ENCODE measurements at regions not wholly inside any gene's neighbourhood (a gene's known extent, or its start where the extent isn't known, plus 50 kb on each side); places are given as distances from the start of the nearest gene placed in this dataset.

DNA sequence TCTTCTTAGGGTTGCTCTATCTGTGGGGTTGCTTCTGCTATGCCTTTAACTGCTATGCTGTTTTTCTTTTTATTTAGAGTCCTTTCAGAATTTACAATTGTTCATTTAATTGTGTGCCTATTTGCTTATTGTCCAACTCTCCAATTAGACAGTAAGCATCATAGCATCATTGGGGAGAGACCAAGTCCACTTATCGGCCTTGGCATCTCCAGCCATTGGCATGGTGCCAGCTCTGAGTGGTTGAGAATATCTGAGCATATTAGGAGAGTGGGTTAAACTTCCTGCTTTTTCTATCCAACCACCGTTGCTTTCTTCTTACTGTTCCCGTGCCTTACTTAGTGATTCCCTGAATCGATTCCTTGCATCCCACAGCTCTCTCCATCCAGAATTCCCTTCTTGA is 535.0 kb downstream of the AJAP1 start:
- H3K4me2 ChIP-seq (ENCODE audit: insufficient read depth, low read length) = no peak overlapping the region
- H3K36me3 ChIP-seq (ENCODE audit: insufficient read depth, low read length) = no peaks in the 10 kb centered on the region
- H3K27ac ChIP-seq (ENCODE audit: low read depth, low read length) = no peak overlapping the region
- H4K20me1 ChIP-seq (ENCODE audit: insufficient read depth, low read length) = no peaks in the 10 kb centered on the region
- H2AFZ ChIP-seq (ENCODE audit: low read length) = no peak overlapping the region
- H3K27me3 ChIP-seq (ENCODE audit: insufficient read depth, low read length) = no peaks in the 10 kb centered on the region
- H3K9me3 ChIP-seq (ENCODE audit: low read depth, low read length) = peaks cover 4% of the 10 kb centered on the region
- no peaks in the 10 kb centered on the region for H3K79me2 ChIP-seq (ENCODE audit: insufficient read depth, low read length)
- TF ChIP-seq, protein P1, sequence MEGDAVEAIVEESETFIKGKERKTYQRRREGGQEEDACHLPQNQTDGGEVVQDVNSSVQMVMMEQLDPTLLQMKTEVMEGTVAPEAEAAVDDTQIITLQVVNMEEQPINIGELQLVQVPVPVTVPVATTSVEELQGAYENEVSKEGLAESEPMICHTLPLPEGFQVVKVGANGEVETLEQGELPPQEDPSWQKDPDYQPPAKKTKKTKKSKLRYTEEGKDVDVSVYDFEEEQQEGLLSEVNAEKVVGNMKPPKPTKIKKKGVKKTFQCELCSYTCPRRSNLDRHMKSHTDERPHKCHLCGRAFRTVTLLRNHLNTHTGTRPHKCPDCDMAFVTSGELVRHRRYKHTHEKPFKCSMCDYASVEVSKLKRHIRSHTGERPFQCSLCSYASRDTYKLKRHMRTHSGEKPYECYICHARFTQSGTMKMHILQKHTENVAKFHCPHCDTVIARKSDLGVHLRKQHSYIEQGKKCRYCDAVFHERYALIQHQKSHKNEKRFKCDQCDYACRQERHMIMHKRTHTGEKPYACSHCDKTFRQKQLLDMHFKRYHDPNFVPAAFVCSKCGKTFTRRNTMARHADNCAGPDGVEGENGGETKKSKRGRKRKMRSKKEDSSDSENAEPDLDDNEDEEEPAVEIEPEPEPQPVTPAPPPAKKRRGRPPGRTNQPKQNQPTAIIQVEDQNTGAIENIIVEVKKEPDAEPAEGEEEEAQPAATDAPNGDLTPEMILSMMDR (IDR thresholded peaks at IDR 0.05; ENCODE audit: extremely low read depth, low read depth, low read length) = no peak
- no peak overlapping the region for H3K4me3 ChIP-seq (ENCODE audit: insufficient read depth, low read length)
- H3K4me1 ChIP-seq (ENCODE audit: insufficient read depth, low read length) = no peaks in the 10 kb centered on the region
- no peak for DNase-seq (ENCODE audit: insufficient read length, low spot score, missing footprints)

DNA sequence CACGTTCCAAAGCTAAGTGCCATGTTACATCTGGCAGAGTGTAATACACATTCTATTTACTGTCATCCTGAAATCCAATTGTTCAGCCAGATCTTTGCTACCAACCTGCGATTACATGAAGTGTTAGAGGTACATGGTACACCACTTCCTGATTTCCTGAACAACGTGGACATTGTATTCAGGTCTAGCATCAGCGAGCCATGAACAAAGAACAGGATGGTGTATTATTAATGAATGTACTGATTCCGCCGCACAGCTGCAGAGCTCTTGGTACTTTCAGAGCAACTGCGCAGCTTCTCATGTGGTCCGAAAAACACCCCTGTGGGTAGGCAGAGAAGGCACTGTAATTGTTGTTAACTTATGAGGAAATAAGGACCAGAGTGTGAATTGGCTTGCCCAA is 511.4 kb downstream of the AJAP1 start:
- Histone ChIP-seq H3K4me3 (ENCODE audit: insufficient read depth, low read length) (no peak overlapping the region), H3K4me1 (ENCODE audit: insufficient read depth, low read length) (no peaks in the 10 kb centered on the region), H3K4me2 (ENCODE audit: insufficient read depth, low read length) (no peak overlapping the region), H3K79me2 (ENCODE audit: insufficient read depth, low read length) (no peaks in the 10 kb centered on the region), H3K9me3 (ENCODE audit: low read depth, low read length) (no peaks in the 10 kb centered on the region), H2AFZ (ENCODE audit: low read length) (no peak overlapping the region), H4K20me1 (ENCODE audit: insufficient read depth, low read length) (no peaks in the 10 kb centered on the region), H3K36me3 (ENCODE audit: insufficient read depth, low read length) (no peaks in the 10 kb centered on the region), H3K27me3 (ENCODE audit: insufficient read depth, low read length) (no peaks in the 10 kb centered on the region), H3K27ac (ENCODE audit: low read depth, low read length) (no peak overlapping the region)
- no peak for DNase-seq (ENCODE audit: insufficient read length, low spot score, missing footprints)
- TF ChIP-seq, protein P1 (IDR thresholded peaks at IDR 0.05; ENCODE audit: extremely low read depth, low read depth, low read length) = no peak

DNA sequence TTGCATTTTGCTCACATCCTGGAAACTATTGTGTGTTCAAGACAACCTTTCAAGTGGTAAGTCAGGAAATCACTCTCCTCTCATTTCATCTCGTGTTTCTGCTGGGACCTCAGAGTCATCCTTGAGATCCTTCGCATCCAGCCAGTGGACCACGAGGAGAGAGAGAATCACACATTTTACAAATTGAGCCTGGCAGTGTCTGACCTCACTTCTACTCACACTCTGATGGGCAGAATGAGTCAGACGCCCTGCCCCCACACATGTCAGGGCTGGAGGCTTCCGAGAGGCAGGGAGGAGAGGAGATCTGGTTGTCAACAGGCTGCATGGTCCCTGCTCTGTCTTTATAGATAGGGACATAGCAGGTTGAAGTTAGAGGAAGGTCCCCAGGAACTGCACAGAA is 509.7 kb downstream of the AJAP1 start:
- TF ChIP-seq, protein P1 (IDR thresholded peaks at IDR 0.05; ENCODE audit: extremely low read depth, low read depth, low read length) = no peak
- Histone ChIP-seq H2AFZ (ENCODE audit: low read length) (no peak overlapping the region), H3K79me2 (ENCODE audit: insufficient read depth, low read length) (no peaks in the 10 kb centered on the region)

DNA sequence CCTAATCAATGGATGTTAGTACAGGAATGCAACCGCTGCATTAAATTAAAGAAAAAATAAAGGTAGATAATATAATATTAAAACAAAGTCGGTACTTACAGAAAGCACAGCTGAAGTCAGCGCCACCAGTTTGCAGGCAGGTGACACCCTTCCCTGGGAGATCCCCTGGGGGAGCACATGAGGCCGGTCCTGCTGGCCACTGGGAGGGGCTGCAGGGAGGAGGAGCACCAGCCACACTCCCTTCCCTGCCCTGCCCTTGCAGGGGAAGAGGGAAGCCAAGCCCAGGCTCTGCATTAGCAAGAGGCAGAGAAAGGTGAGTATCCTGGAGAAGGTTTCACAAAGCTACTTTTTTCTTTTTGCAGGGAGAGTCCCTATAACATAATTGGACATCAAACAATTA is 507.0 kb downstream of the AJAP1 start:
- no peaks in the 10 kb centered on the region for H3K9me3 ChIP-seq (ENCODE audit: low read depth, low read length)
- no peaks in the 10 kb centered on the region for H4K20me1 ChIP-seq (ENCODE audit: insufficient read depth, low read length)
- no peak overlapping the region for H2AFZ ChIP-seq (ENCODE audit: low read length)
- H3K4me2 ChIP-seq (ENCODE audit: insufficient read depth, low read length) = no peak overlapping the region
- no peaks in the 10 kb centered on the region for H3K27me3 ChIP-seq (ENCODE audit: insufficient read depth, low read length)
- H3K36me3 ChIP-seq (ENCODE audit: insufficient read depth, low read length) = no peaks in the 10 kb centered on the region
- H3K27ac ChIP-seq (ENCODE audit: low read depth, low read length) = no peak overlapping the region
- H3K4me3 ChIP-seq (ENCODE audit: insufficient read depth, low read length) = no peak overlapping the region
- no peak for DNase-seq (ENCODE audit: insufficient read length, low spot score, missing footprints)
- H3K4me1 ChIP-seq (ENCODE audit: insufficient read depth, low read length) = no peaks in the 10 kb centered on the region
- TF ChIP-seq, protein P1 (IDR thresholded peaks at IDR 0.05; ENCODE audit: extremely low read depth, low read depth, low read length) = no peak
- no peaks in the 10 kb centered on the region for H3K79me2 ChIP-seq (ENCODE audit: insufficient read depth, low read length)

More for the DNA sequence above, 509.7 kb downstream of the AJAP1 start:
- no peak overlapping the region for H3K4me2 ChIP-seq (ENCODE audit: insufficient read depth, low read length)
- no peak for DNase-seq (ENCODE audit: insufficient read length, low spot score, missing footprints)
- no peaks in the 10 kb centered on the region for H3K27me3 ChIP-seq (ENCODE audit: insufficient read depth, low read length)
- no peaks in the 10 kb centered on the region for H3K36me3 ChIP-seq (ENCODE audit: insufficient read depth, low read length)
- no peaks in the 10 kb centered on the region for H3K9me3 ChIP-seq (ENCODE audit: low read depth, low read length)
- H3K27ac ChIP-seq (ENCODE audit: low read depth, low read length) = no peak overlapping the region
- no peaks in the 10 kb centered on the region for H3K4me1 ChIP-seq (ENCODE audit: insufficient read depth, low read length)
- H4K20me1 ChIP-seq (ENCODE audit: insufficient read depth, low read length) = no peaks in the 10 kb centered on the region
- H3K4me3 ChIP-seq (ENCODE audit: insufficient read depth, low read length) = no peak overlapping the region
